BJ (cell line): ENCODE measurements at regions not wholly inside any gene's neighbourhood (a gene's known extent, or its start where the extent isn't known, plus 50 kb on each side); places are given as distances from the start of the nearest gene placed in this dataset.

Experiments used
- CTCF ChIA-PET: fragments of 350-600 bp; formaldehyde crosslinking; extraction: SDS; loops from one replicate; lab custom pipeline; 2021; ENCODE audit warnings: antibody characterized with exemption, inconsistent platforms; lab: Yijun Ruan, JAX
- POLR2A ChIA-PET: fragments of 300-600 bp; sonication (Branson Sonifier 250); formaldehyde crosslinking; extraction: SDS; loops from one replicate; lab custom pipeline; 2021; ENCODE audit warnings: antibody characterized with exemption; lab: Charles Lee
- DNase-seq: peaks from one replicate; pipeline ENCODE4 v3.0.0-alpha.2; 2011; ENCODE audit warnings: low read depth
- H3K27me3 ChIP-seq: 2 replicates; pipeline ENCODE4 v1.6.0; 2011; ENCODE audit warnings: low read length; ENCODE audit not compliant: control insufficient read depth, insufficient read depth
- H3K36me3 ChIP-seq: 2 replicates; pipeline ENCODE4 v1.5.1; 2011; ENCODE audit warnings: low read length; ENCODE audit not compliant: control insufficient read depth, insufficient read depth
- H3K4me3 ChIP-seq: 2 replicates; pipeline ENCODE4 v1.5.1; 2011; ENCODE audit warnings: low read depth, mild to moderate bottlenecking, control low read depth, low read length
- CTCF ChIP-seq: IDR thresholded peaks from 2 replicates; pipeline ENCODE4 v1.5.1; 2011; ENCODE audit warnings: low read depth, mild to moderate bottlenecking, control low read depth, inconsistent platforms, low read length, moderate library complexity; ENCODE audit not compliant: insufficient read depth

DNA sequence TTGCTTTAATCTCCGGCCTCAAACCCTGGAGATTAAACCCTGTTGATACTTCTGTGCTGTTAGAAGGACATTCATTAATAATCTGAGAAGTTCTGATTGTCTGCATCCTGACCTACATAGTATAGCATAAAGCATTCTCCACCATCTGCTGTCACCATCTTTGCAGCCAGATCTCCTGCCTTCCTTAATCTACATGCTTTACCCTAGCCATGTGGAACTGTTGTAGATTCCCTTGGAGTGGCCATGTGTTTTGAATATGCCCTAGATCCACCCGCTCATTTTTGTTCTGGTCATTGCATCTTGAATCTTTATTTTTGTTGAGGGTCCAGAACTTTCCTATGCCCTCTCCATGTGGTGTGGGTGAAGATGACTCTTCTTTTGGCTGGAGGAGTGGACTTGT is 110.3 kb downstream of the OXSM start:
- CTCF ChIA-PET = no interaction called here
- no peak for DNase-seq
- Histone ChIP-seq H3K4me3 (no peak overlapping the region), H3K36me3 (no peaks in the 10 kb centered on the region), H3K27me3 (no peaks in the 10 kb centered on the region)
- POLR2A ChIA-PET = no interaction called here
- TF ChIP-seq CTCF = no peak

- ChIA-PET POLR2A (no interaction called here), CTCF (no interaction called here)
- Histone ChIP-seq H3K27me3 (no peaks in the 10 kb centered on the region), H3K4me3 (no peak overlapping the region), H3K36me3 (no peaks in the 10 kb centered on the region)
- DNase-seq = no peak
- TF ChIP-seq CTCF = no peak
Measured at GRCh38 chr3:25901796-25902195, 111.9 kb downstream of the OXSM start.

GRCh38 chr3:25902586-25902985 is 112.7 kb downstream of the OXSM start:
- H3K27me3 ChIP-seq = no peaks in the 10 kb centered on the region
- POLR2A ChIA-PET = no interaction called here
- TF ChIP-seq CTCF = no peak
- no peak overlapping the region for H3K4me3 ChIP-seq
- DNase-seq = no peak
- H3K36me3 ChIP-seq = no peaks in the 10 kb centered on the region
- CTCF ChIA-PET = no interaction called here

DNA sequence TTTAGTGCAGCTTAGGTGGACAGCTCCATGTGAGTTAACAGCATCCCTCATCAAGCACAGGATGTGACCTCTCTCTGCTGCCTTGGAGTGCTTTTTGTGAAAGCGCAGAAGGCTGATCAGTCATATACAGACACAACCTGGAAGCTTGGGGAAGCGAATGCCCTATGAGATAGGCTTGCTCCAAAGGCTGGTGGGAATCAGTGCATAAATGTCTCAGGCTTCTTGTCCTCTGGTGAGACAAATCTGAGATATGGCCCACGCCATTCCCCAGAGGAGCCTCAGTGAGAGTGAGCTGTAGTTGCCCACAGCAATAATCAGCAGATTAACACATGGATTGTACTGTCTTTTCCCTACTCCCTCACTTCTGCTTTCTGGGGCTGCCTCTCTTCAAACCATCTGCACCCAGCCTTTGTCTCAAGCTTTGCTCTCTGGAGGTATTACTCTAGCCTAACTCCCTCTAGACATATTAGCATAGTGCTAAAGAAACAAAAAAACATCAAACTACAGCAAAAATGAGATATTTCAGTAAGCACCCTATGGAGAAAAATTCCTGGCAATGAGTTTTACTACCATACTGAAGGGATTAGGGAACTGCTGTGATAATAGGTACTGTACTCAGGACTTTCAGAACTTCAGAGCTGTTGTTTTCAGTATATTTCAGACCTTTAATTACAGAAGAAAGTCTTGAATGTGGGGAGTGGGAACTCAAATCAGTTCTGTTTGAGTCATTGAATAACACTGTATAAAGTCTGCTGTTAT is 113.7 kb downstream of the OXSM start:
- ChIA-PET POLR2A (no interaction called here), CTCF (interaction anchor here (0.5 kb wide), 1 partner anchor 309 kb away, joined by 3 read pairs; no protein-coding TSS in a partner anchor)
- Histone ChIP-seq H3K27me3 (no peaks in the 10 kb centered on the region), H3K36me3 (no peaks in the 10 kb centered on the region), H3K4me3 (no peak overlapping the region)
- TF ChIP-seq CTCF = no peak
- no peak for DNase-seq

- no peak for DNase-seq
- CTCF ChIA-PET = no interaction called here
- TF ChIP-seq CTCF = no peak
Measured at GRCh38 chr3:25904206-25904605, 114.3 kb downstream of the OXSM start.

More at GRCh38 chr3:25904206-25904605, 114.3 kb downstream of the OXSM start:
- no peak overlapping the region for H3K4me3 ChIP-seq
- no peaks in the 10 kb centered on the region for H3K36me3 ChIP-seq
- H3K27me3 ChIP-seq = no peaks in the 10 kb centered on the region
- POLR2A ChIA-PET = no interaction called here
